IMR-90 (cell line): ENCODE measurements at regions not wholly inside any gene's neighbourhood (a gene's known extent, or its start where the extent isn't known, plus 50 kb on each side); places are given as distances from the start of the nearest gene placed in this dataset.

Source experiments
- ATAC-seq: fragments of 200-7000 bp; cut with Tn5 transposase; 2 replicates; pipeline ENCODE4 v1.9.1; 2020; ENCODE audit warnings: low read depth, mild to moderate bottlenecking, moderate library complexity
- BruUV-seq: library from RNA; stranded (reverse); fragments of 400-500 nt; replicated peaks from 2 replicates; lab custom pipeline; 2021; lab: Mats Ljungman, UMichigan
- CTCF ChIA-PET: fragments of 300-600 bp; formaldehyde crosslinking; extraction: SDS; loops from one replicate; lab custom pipeline; 2021; ENCODE audit warnings: antibody characterized with exemption; lab: Yijun Ruan, JAX
- POLR2A ChIA-PET: fragments of 300-600 bp; sonication (Branson Sonifier 250); formaldehyde crosslinking; loops from one replicate; lab custom pipeline; 2022; ENCODE audit warnings: antibody characterized with exemption; ENCODE audit not compliant: unreplicated experiment; lab: Charles Lee
- DNase-seq: peaks from one replicate; pipeline ENCODE4 v3.0.0; 2013
- H2AFZ ChIP-seq: replicated peaks from 2 replicates; pipeline ENCODE3; 2013; ENCODE audit warnings: low read length, mild to moderate bottlenecking; ENCODE audit not compliant: poor library complexity
- H2AK5ac ChIP-seq: 2 replicates; pipeline ENCODE4 v1.6.1; 2013; ENCODE audit warnings: low read depth, low read length, inconsistent platforms
- H2AK9ac ChIP-seq: replicated peaks from 2 replicates; pipeline ENCODE3; 2013; ENCODE audit warnings: mild to moderate bottlenecking, low read depth, low read length, moderate library complexity; ENCODE audit not compliant: poor library complexity
- H2BK120ac ChIP-seq: 2 replicates; pipeline ENCODE4 v1.6.1; 2013; ENCODE audit warnings: low read depth, low read length, inconsistent platforms
- H2BK15ac ChIP-seq: 3 replicates; pipeline ENCODE4 v1.6.1; 2013; ENCODE audit warnings: low read depth, low read length, inconsistent platforms
- H2BK20ac ChIP-seq: 2 replicates; pipeline ENCODE4 v1.6.1; 2013; ENCODE audit warnings: low read depth, mild to moderate bottlenecking, inconsistent platforms, low read length, moderate library complexity
- H2BK5ac ChIP-seq: 2 replicates; pipeline ENCODE4 v1.6.1; 2013; ENCODE audit warnings: mild to moderate bottlenecking, low read depth, low read length, inconsistent platforms; ENCODE audit not compliant: poor library complexity, severe bottlenecking
- H3K14ac ChIP-seq: replicated peaks from 2 replicates; pipeline ENCODE4 v1.6.1; 2013; ENCODE audit warnings: low read depth, low read length, inconsistent platforms
- H3K18ac ChIP-seq: 2 replicates; pipeline ENCODE4 v1.6.1; 2013; ENCODE audit warnings: low read depth, low read length, control low read depth
- H3K23ac ChIP-seq: 2 replicates; pipeline ENCODE4 v1.6.1; 2013; ENCODE audit warnings: low read depth, low read length, inconsistent platforms
- H3K27ac ChIP-seq: 2 replicates; pipeline ENCODE4 v1.5.1; 2013; ENCODE audit warnings: mild to moderate bottlenecking, control low read depth, low read length; ENCODE audit not compliant: insufficient read depth
- H3K27me3 ChIP-seq: 2 replicates; pipeline ENCODE4 v1.6.1; 2013; ENCODE audit warnings: low read length; ENCODE audit not compliant: control insufficient read depth, insufficient read depth
- H3K36me3 ChIP-seq: 2 replicates; pipeline ENCODE4 v1.6.1; 2013; ENCODE audit warnings: low read length, mixed read lengths; ENCODE audit not compliant: control insufficient read depth, insufficient read depth
- H3K4ac ChIP-seq: 2 replicates; pipeline ENCODE4 v1.6.1; 2013; ENCODE audit warnings: low read depth, low read length, inconsistent platforms
- H3K4me1 ChIP-seq: 2 replicates; pipeline ENCODE4 v1.6.1; 2013; ENCODE audit warnings: low read length, mixed read lengths; ENCODE audit not compliant: control insufficient read depth, insufficient read depth
- H3K4me2 ChIP-seq: 2 replicates; pipeline ENCODE4 v1.6.1; 2013; ENCODE audit warnings: low read depth, mild to moderate bottlenecking, control low read depth, low read length, moderate library complexity
- H3K4me3 ChIP-seq: 2 replicates; pipeline ENCODE4 v1.5.1; 2013; ENCODE audit warnings: low read depth, mild to moderate bottlenecking, control low read depth, low read length, moderate library complexity; ENCODE audit not compliant: insufficient read depth
- H3K56ac ChIP-seq: 2 replicates; pipeline ENCODE4 v1.6.1; 2013; ENCODE audit warnings: low read length, inconsistent platforms; ENCODE audit not compliant: insufficient read depth; ENCODE audit errors: extremely low read depth
- H3K79me1 ChIP-seq, 2 experiments: 2 replicates each; pipeline ENCODE4 v1.6.1; 2013; ENCODE audit warnings: low read length in 2 of 2, inconsistent platforms in 1 of 2, low read depth in 1 of 2
- H3K9ac ChIP-seq: 2 replicates; pipeline ENCODE4 v1.6.1; 2013; ENCODE audit warnings: low read depth, low read length, control low read depth
- H3K9me1 ChIP-seq: 2 replicates; pipeline ENCODE4 v1.6.1; 2013; ENCODE audit warnings: low read length, inconsistent platforms; ENCODE audit not compliant: insufficient read depth
- H3K9me3 ChIP-seq: 2 replicates; pipeline ENCODE4 v1.6.1; 2013; ENCODE audit warnings: low read length; ENCODE audit not compliant: control insufficient read depth, insufficient read depth
- H4K20me1 ChIP-seq: 2 replicates; pipeline ENCODE4 v1.6.1; 2013; ENCODE audit warnings: low read length, inconsistent platforms; ENCODE audit not compliant: insufficient read depth
- H4K5ac ChIP-seq: 2 replicates; pipeline ENCODE4 v1.6.1; 2013; ENCODE audit warnings: mild to moderate bottlenecking, low read depth, low read length, control low read depth
- H4K8ac ChIP-seq, 2 experiments: 2 replicates each; pipeline ENCODE4 v1.6.1; 2013; ENCODE audit warnings: low read depth in 2 of 2, low read length in 2 of 2, control low read depth in 1 of 2, inconsistent platforms in 1 of 2
- H4K91ac ChIP-seq: 2 replicates; pipeline ENCODE4 v1.6.1; 2013; ENCODE audit warnings: low read depth, low read length, inconsistent platforms; ENCODE audit not compliant: insufficient read depth
- BHLHE40 ChIP-seq: fragments of 150-350 bp; IDR thresholded peaks from 2 replicates; pipeline ENCODE4 v1.6.1; 2016; ENCODE audit warnings: mild to moderate bottlenecking, low read depth, low read length
- CEBPB ChIP-seq: IDR thresholded peaks from 2 replicates; pipeline ENCODE4 v1.6.1; 2012; ENCODE audit warnings: low read depth, low read length, improper control_type of control experiment
- CHD1 ChIP-seq: IDR thresholded peaks from 2 replicates; pipeline ENCODE4 v1.6.1; 2012; ENCODE audit warnings: low read depth, low read length, improper control_type of control experiment
- CTCF ChIP-seq: conservative IDR thresholded peaks from 2 replicates; pipeline ENCODE4 v1.5.1; 2012; ENCODE audit warnings: mild to moderate bottlenecking, low read depth, low read length, improper control_type of control experiment
- ELK1 ChIP-seq: fragments of 150-350 bp; IDR thresholded peaks from 2 replicates; pipeline ENCODE4 v1.6.1; 2016; ENCODE audit warnings: low read depth, mild to moderate bottlenecking, low read length, moderate library complexity, borderline replicate concordance
- FOS ChIP-seq: fragments of 150-350 bp; IDR thresholded peaks from 2 replicates; pipeline ENCODE4 v1.6.1; 2016; ENCODE audit warnings: low read depth, low read length
- MAFK ChIP-seq: IDR thresholded peaks from 2 replicates; pipeline ENCODE4 v1.6.1; 2012; ENCODE audit warnings: low read depth, low read length, improper control_type of control experiment
- MAZ ChIP-seq: IDR thresholded peaks from 2 replicates; pipeline ENCODE4 v1.6.1; 2012; ENCODE audit warnings: low read depth, mild to moderate bottlenecking, low read length, improper control_type of control experiment, moderate library complexity, borderline replicate concordance
- MXI1 ChIP-seq: IDR thresholded peaks from 2 replicates; pipeline ENCODE4 v1.6.1; 2012; ENCODE audit warnings: low read depth, mild to moderate bottlenecking, low read length, moderate library complexity, borderline replicate concordance
- NFE2L2 ChIP-seq: fragments of 150-350 bp; IDR thresholded peaks from 2 replicates; pipeline ENCODE4 v1.6.1; 2016; ENCODE audit warnings: low read depth, mild to moderate bottlenecking, low read length
- POLR2A ChIP-seq: IDR thresholded peaks from 2 replicates; pipeline ENCODE4 v1.6.1; 2012; ENCODE audit warnings: mild to moderate bottlenecking, low read depth, low read length
- RAD21 ChIP-seq: IDR thresholded peaks from 2 replicates; pipeline ENCODE4 v1.6.1; 2012; ENCODE audit warnings: low read length, improper control_type of control experiment
- RCOR1 ChIP-seq: IDR thresholded peaks from 2 replicates; pipeline ENCODE4 v1.6.1; 2012; ENCODE audit warnings: mild to moderate bottlenecking, low read length, improper control_type of control experiment; ENCODE audit not compliant: insufficient replicate concordance
- RFX5 ChIP-seq: IDR thresholded peaks from 2 replicates; pipeline ENCODE4 v1.8.0; 2012; ENCODE audit warnings: low read depth, mild to moderate bottlenecking, low read length, moderate library complexity
- SMC3 ChIP-seq: fragments of 150-350 bp; IDR thresholded peaks from 2 replicates; pipeline ENCODE4 v1.6.1; 2016; ENCODE audit warnings: low read depth, mild to moderate bottlenecking, antibody characterized with exemption, low read length, moderate library complexity
- USF2 ChIP-seq: fragments of 150-350 bp; IDR thresholded peaks from 2 replicates; pipeline ENCODE4 v1.6.1; 2017; ENCODE audit warnings: mild to moderate bottlenecking, antibody characterized with exemption, low read length, low read depth
- WGBS, 2 experiments: methylation state at CpG; one replicate each; pipeline versions ENCODE4 v1.1.5 to v1.1.7; 2013; ENCODE audit warnings: missing lambda C conversion rate in 2 of 2; ENCODE audit not compliant: insufficient read length in 1 of 2; ENCODE audit errors: extremely low coverage in 2 of 2; 5-methylcytosine and 5-hydroxymethylcytosine counted together
- dilution Hi-C: fragments of 300-500 bp; cut with HindIII; formaldehyde crosslinking; loops from one replicate; pipeline ENCODE4 v1.14.3; 2018; ENCODE audit warnings: low sequenced_read_pairs; ENCODE audit not compliant: unreplicated experiment
- in situ Hi-C: fragments of 300-500 bp; cut with MboI; formaldehyde crosslinking; loops from 3 replicates; pipeline ENCODE4 v1.14.3; 2019; ENCODE audit warnings: low sequenced_read_pairs, inconsistent platforms, mixed read lengths
- intact Hi-C: fragments of 100-400 bp; cut with micrococcal nuclease; formaldehyde crosslinking; loops from 2 replicates; pipeline ENCODE4 v1.10.0; 2022

- H3K79me1 ChIP-seq, result no peaks in the 10 kb centered on the region
- in situ Hi-C loops (no loop called here), intact Hi-C loops (no loop called here), dilution Hi-C loops (no loop called here)
- no peaks in the 10 kb centered on the region for H3K9me3 ChIP-seq
- no peak overlapping the region for H2BK5ac ChIP-seq
- H3K36me3 ChIP-seq, result no peaks in the 10 kb centered on the region
- no peak overlapping the region for H3K23ac ChIP-seq
- H4K5ac ChIP-seq, result no peak overlapping the region
- no peaks in the 10 kb centered on the region; the same call in 1 of the 2 replicates for H4K20me1 ChIP-seq
- H3K4me2 ChIP-seq, result no peak overlapping the region
- no peak overlapping the region for H3K9ac ChIP-seq
- no peak overlapping the region for H2BK15ac ChIP-seq
- no peak overlapping the region for H2AFZ ChIP-seq
- no peaks in the 10 kb centered on the region; the same call in 1 of the 2 replicates for H3K4me1 ChIP-seq
- H3K4me3 ChIP-seq, result no peak overlapping the region
- ChIA-PET POLR2A (no interaction called here), CTCF (no interaction called here)
- WGBS, 2 experiments, result no CpG with 5 or more reads among the region's 3 CpGs
- H2BK20ac ChIP-seq, result no peak overlapping the region
- TF ChIP-seq MAZ, result no peak
- TF ChIP-seq FOS, result no peak
- TF ChIP-seq NFE2L2, result no peak
- TF ChIP-seq MAFK, result no peak
- TF ChIP-seq MXI1, result no peak
- no peak for TF ChIP-seq CEBPB
- no peak for TF ChIP-seq RFX5
- TF ChIP-seq CHD1, result no peak
- no peak for TF ChIP-seq USF2
- TF ChIP-seq BHLHE40, result no peak
- no peak for TF ChIP-seq RAD21
- no peak for TF ChIP-seq SMC3
- TF ChIP-seq RCOR1, result no peak
- TF ChIP-seq CTCF, result no peak
- TF ChIP-seq ELK1, result no peak
- TF ChIP-seq POLR2A, result no peak
- BruUV-seq, result no TSS peak
- H2AK5ac ChIP-seq, result no peak overlapping the region
- H3K14ac ChIP-seq, result no peak overlapping the region
- no peak overlapping the region for H3K27ac ChIP-seq
- no peak overlapping the region for H4K8ac ChIP-seq
- ATAC-seq, result no peak
- no peak overlapping the region for H3K4ac ChIP-seq
- no peak for DNase-seq
- H3K27me3 ChIP-seq, result peaks cover 58% of the 10 kb centered on the region
- H3K9me1 ChIP-seq, result 0 out of 2 replicates have a peak, but pooled peaks cover 2% of the 10 kb centered on the region
- H2AK9ac ChIP-seq, result no peak overlapping the region
- H3K18ac ChIP-seq, result no peak overlapping the region
- H2BK120ac ChIP-seq, result no peak overlapping the region
- no peak overlapping the region for H4K91ac ChIP-seq
- H3K56ac ChIP-seq, result no peak overlapping the region
Observed at GRCh38 chr3:124587053-124587408, 143.2 kb upstream of the UMPS start.
